GM13976 (cell line): ENCODE measurements at regions not wholly inside any gene's neighbourhood (a gene's known extent, or its start where the extent isn't known, plus 50 kb on each side); places are given as distances from the start of the nearest gene placed in this dataset.

Experiments
- DNase-seq: peaks from one replicate; pipeline ENCODE4 v3.0.0; 2012; ENCODE audit warnings: low spot score
- CTCF ChIP-seq: IDR thresholded peaks from 2 replicates; pipeline ENCODE4 v1.5.1; 2012; ENCODE audit warnings: borderline replicate concordance, mild to moderate bottlenecking; ENCODE audit not compliant: insufficient read depth; ENCODE audit errors: extremely low read depth, missing control alignments, control extremely low read depth
- in situ Hi-C: fragments of 300-500 bp; cut with MboI; formaldehyde crosslinking; loops from one replicate; pipeline ENCODE4 v1.12.0; 2022; ENCODE audit warnings: low sequenced_read_pairs, mixed read lengths, inconsistent platforms; ENCODE audit not compliant: unreplicated experiment

GRCh38 chrX:40316502-40316901, 218.7 kb upstream of the BCOR start:
- TF ChIP-seq CTCF: no peak
- in situ Hi-C loops: no loop called here
- DNase-seq: no peak

- no peak for DNase-seq
- no peak for TF ChIP-seq CTCF
- in situ Hi-C loops: no loop called here
Measured at GRCh38 chrX:40314070-40314469, 216.3 kb upstream of the BCOR start.

GRCh38 chrX:40313269-40313668, 215.5 kb upstream of the BCOR start:
- no peak for TF ChIP-seq CTCF
- in situ Hi-C loops: no loop called here
- no peak for DNase-seq

GRCh38 chrX:40310447-40310846, 212.7 kb upstream of the BCOR start:
- in situ Hi-C loops: no loop called here

GRCh38 chrX:40310016-40310415, 212.3 kb upstream of the BCOR start:
- no peak for DNase-seq
- TF ChIP-seq CTCF: no peak
- in situ Hi-C loops: no loop called here

More at GRCh38 chrX:40310447-40310846, 212.7 kb upstream of the BCOR start:
- TF ChIP-seq CTCF: no peak
- DNase-seq: no peak

- in situ Hi-C loops: no loop called here
- DNase-seq: no peak
- no peak for TF ChIP-seq CTCF
Measured at GRCh38 chrX:40307871-40308270, 210.1 kb upstream of the BCOR start.

- no peak for TF ChIP-seq CTCF
- in situ Hi-C loops: no loop called here
- no peak for DNase-seq
Measured at GRCh38 chrX:40304115-40304514, 206.4 kb upstream of the BCOR start.
